ENCODE measurements at regions not wholly inside any gene's neighbourhood (a gene's known extent, or its start where the extent isn't known, plus 50 kb on each side); places are given as distances from the start of the nearest gene placed in this dataset.

GRCh38 chr3:127337911-127338531, 50.2 kb upstream of the PRR20G start:
- Histone ChIP-seq H3K4me1 (no peaks in the 10 kb centered on the region), H3K36me3 (no peaks in the 10 kb centered on the region), H3K27me3 (peaks cover 43% of the 10 kb centered on the region), H3K27ac (no peak overlapping the region), H3K4me3 (no peak overlapping the region), H3K9me3 (peaks cover 0 to 12% of the 10 kb centered on the region in 2 donors)
- 24 to 32% methylated on average over 3 to 51 of the region's 52 CpGs for WGBS, 2 donors (ENCODE audit: low coverage in 1 of 2)
- intact Hi-C loops (cut with DNase I; ENCODE audit: low total_unique reads) (no loop called here), in situ Hi-C loops (cut with MboI; ENCODE audit: low pct_ligation_motif_present in 1 of 4, low pct_unique_long_range_greater_than_20kb in 1 of 4, low sequenced_read_pairs in 3 of 4) (no loop called here)
- DNase-seq: no peak
- TF ChIP-seq, protein P1, sequence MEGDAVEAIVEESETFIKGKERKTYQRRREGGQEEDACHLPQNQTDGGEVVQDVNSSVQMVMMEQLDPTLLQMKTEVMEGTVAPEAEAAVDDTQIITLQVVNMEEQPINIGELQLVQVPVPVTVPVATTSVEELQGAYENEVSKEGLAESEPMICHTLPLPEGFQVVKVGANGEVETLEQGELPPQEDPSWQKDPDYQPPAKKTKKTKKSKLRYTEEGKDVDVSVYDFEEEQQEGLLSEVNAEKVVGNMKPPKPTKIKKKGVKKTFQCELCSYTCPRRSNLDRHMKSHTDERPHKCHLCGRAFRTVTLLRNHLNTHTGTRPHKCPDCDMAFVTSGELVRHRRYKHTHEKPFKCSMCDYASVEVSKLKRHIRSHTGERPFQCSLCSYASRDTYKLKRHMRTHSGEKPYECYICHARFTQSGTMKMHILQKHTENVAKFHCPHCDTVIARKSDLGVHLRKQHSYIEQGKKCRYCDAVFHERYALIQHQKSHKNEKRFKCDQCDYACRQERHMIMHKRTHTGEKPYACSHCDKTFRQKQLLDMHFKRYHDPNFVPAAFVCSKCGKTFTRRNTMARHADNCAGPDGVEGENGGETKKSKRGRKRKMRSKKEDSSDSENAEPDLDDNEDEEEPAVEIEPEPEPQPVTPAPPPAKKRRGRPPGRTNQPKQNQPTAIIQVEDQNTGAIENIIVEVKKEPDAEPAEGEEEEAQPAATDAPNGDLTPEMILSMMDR (IDR thresholded peaks at IDR 0.05): no peak
- no peak for TF ChIP-seq EP300 (IDR thresholded peaks at IDR 0.05; ENCODE audit: low read depth)
- no peak for TF ChIP-seq POLR2A (IDR thresholded peaks at IDR 0.05)
- no peak for TF ChIP-seq POLR2AphosphoS5 (IDR thresholded peaks at IDR 0.05)
